Upper lobe of left lung (tissue), 4 donors: ENCODE measurements at regions not wholly inside any gene's neighbourhood (a gene's known extent, or its start where the extent isn't known, plus 50 kb on each side); places are given as distances from the start of the nearest gene placed in this dataset.

Experiments used
- CTCF ChIP-seq, 6 experiments: fragments of 450-650 bp in 4 of 6; fragments of 200-600 bp in 2 of 6; sonication (generic) in 2 of 6; IDR thresholded peaks; one replicate each; pipeline ENCODE4 v1.5.1; 2016 to 2019; ENCODE audit warnings: antibody characterized with exemption in 6 of 6
- POLR2A ChIP-seq, 4 donors: fragments of 450-650 bp; IDR thresholded peaks; one replicate each; pipeline ENCODE4 v1.5.1; 2016 to 2017; ENCODE audit warnings: antibody characterized with exemption in 4 of 4, mild to moderate bottlenecking in 2 of 4
- POLR2AphosphoS5 ChIP-seq, 2 donors: sonication (generic); formaldehyde crosslinking; IDR thresholded peaks; one replicate each; pipeline ENCODE4 v1.5.1; 2017; ENCODE audit warnings: antibody characterized with exemption in 2 of 2

- TF ChIP-seq CTCF (IDR thresholded peaks at IDR 0.05) (no peak), POLR2AphosphoS5 (IDR thresholded peaks at IDR 0.05) (no peak), POLR2A (IDR thresholded peaks at IDR 0.05) (no peak)
These were observed 687.5 kb downstream of the NYAP2 start for GRCh38 chr2:226087051-226087450.
